Astrocyte (in vitro differentiated cells and primary cell): ENCODE measurements at regions not wholly inside any gene's neighbourhood (a gene's known extent, or its start where the extent isn't known, plus 50 kb on each side); places are given as distances from the start of the nearest gene placed in this dataset.

Source experiments
- DNase-seq: peaks from one replicate; pipeline ENCODE4 v3.0.0-alpha.2; 2010; ENCODE audit warnings: low read depth
- FAIRE-seq: peaks from 2 replicates; lab custom pipeline; 2011; peaks lifted over from hg19 to GRCh38; lab: Jason Lieb, UNC
- H2AFZ ChIP-seq: 2 replicates; pipeline ENCODE4 v1.6.0; 2012; ENCODE audit warnings: low read depth, low read length, inconsistent platforms
- H3K27ac ChIP-seq: 2 replicates; pipeline ENCODE4 v1.5.1; 2011; ENCODE audit warnings: low read depth, low read length, inconsistent platforms
- H3K27me3 ChIP-seq: 2 replicates; pipeline ENCODE4 v1.6.0; 2011; ENCODE audit warnings: low read length, inconsistent platforms; ENCODE audit not compliant: insufficient read depth
- H3K36me3 ChIP-seq: 2 replicates; pipeline ENCODE4 v1.5.1; 2011; ENCODE audit warnings: low read length, inconsistent platforms; ENCODE audit not compliant: insufficient read depth
- H3K4me1 ChIP-seq: 2 replicates; pipeline ENCODE4 v1.5.1; 2011; ENCODE audit warnings: low read length, inconsistent platforms; ENCODE audit not compliant: insufficient read depth
- H3K4me2 ChIP-seq: 2 replicates; pipeline ENCODE4 v1.6.0; 2012; ENCODE audit warnings: low read length, inconsistent platforms
- H3K4me3 ChIP-seq: 2 replicates; pipeline ENCODE4 v1.5.1; 2011; ENCODE audit warnings: low read depth, mild to moderate bottlenecking, low read length, inconsistent platforms; ENCODE audit not compliant: insufficient read depth
- H3K79me2 ChIP-seq: 2 replicates; pipeline ENCODE4 v1.6.0; 2012; ENCODE audit warnings: mild to moderate bottlenecking, low read length, inconsistent platforms; ENCODE audit not compliant: insufficient read depth
- H3K9ac ChIP-seq: 2 replicates; pipeline ENCODE4 v1.6.0; 2012; ENCODE audit warnings: mild to moderate bottlenecking, low read length, inconsistent platforms
- H3K9me3 ChIP-seq: 2 replicates; pipeline ENCODE4 v1.5.1; 2012; ENCODE audit warnings: low read depth, mild to moderate bottlenecking, low read length, inconsistent platforms; ENCODE audit not compliant: insufficient read depth
- H4K20me1 ChIP-seq: 2 replicates; pipeline ENCODE4 v1.6.0; 2012; ENCODE audit warnings: low read length, inconsistent platforms; ENCODE audit not compliant: insufficient read depth
- H3K27ac Mint-ChIP-seq: one replicate; pipeline ENCODE4 v1.8.0; 2021; ENCODE audit warnings: mild to moderate bottlenecking, mixed read lengths; ENCODE audit not compliant: unreplicated experiment
- H3K27me3 Mint-ChIP-seq: one replicate; pipeline ENCODE4 v1.8.0; 2021; ENCODE audit warnings: low read depth, mixed read lengths; ENCODE audit not compliant: unreplicated experiment
- H3K36me3 Mint-ChIP-seq: one replicate; pipeline ENCODE4 v1.8.0; 2021; ENCODE audit warnings: low read depth, mixed read lengths; ENCODE audit not compliant: unreplicated experiment
- H3K4me1 Mint-ChIP-seq: one replicate; pipeline ENCODE4 v1.8.0; 2021; ENCODE audit warnings: low read depth, mixed read lengths; ENCODE audit not compliant: unreplicated experiment
- H3K4me3 Mint-ChIP-seq: one replicate; pipeline ENCODE4 v1.8.0; 2021; ENCODE audit warnings: mild to moderate bottlenecking, moderate library complexity, mixed read lengths; ENCODE audit not compliant: unreplicated experiment
- H3K9me3 Mint-ChIP-seq: one replicate; pipeline ENCODE4 v1.8.0; 2021; ENCODE audit warnings: mild to moderate bottlenecking, mixed read lengths; ENCODE audit not compliant: unreplicated experiment
- EZH2 ChIP-seq: IDR thresholded peaks from 2 replicates; pipeline ENCODE4 v1.6.1; 2012; ENCODE audit warnings: mild to moderate bottlenecking, low read length, inconsistent platforms; ENCODE audit not compliant: insufficient read depth
- TF ChIP-seq, protein P1 (sequence below): IDR thresholded peaks from 2 replicates; pipeline ENCODE4 v1.5.1; 2011; ENCODE audit warnings: low read depth, mild to moderate bottlenecking, inconsistent platforms, low read length, moderate library complexity; ENCODE audit not compliant: insufficient read depth

DNA sequence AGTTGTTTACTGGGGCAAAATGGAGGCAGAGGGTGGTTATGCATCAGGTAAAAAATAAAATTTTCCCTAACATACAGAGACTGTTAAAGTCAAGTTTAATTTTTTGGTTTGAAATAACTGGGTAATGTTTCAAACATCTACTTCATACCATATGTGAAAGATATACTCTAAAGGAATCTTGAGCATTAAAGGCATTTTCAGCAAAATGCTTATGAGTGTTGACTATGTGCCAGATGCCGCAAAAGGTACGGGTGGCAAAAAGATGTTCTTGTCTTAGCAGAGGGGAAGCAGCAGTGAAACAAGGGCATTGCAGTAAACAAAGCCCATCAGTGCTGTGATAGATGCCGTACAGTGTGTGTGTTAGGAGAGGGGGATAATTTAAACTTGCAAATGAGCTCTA is 263.1 kb upstream of the ID2 start:
- no peak overlapping the region for H3K4me3 Mint-ChIP-seq
- H3K27ac Mint-ChIP-seq = no peak overlapping the region
- H3K27ac ChIP-seq = no peak overlapping the region
- H3K4me3 ChIP-seq = no peak overlapping the region
- no peak overlapping the region for H3K4me2 ChIP-seq
- DNase-seq = peak; percentile 15
- H3K36me3 Mint-ChIP-seq = no peaks in the 10 kb centered on the region
- no peaks in the 10 kb centered on the region for H4K20me1 ChIP-seq
- peaks cover 4% of the 10 kb centered on the region for H3K9me3 Mint-ChIP-seq
- H3K27me3 ChIP-seq = no peaks in the 10 kb centered on the region
- TF ChIP-seq, protein P1, sequence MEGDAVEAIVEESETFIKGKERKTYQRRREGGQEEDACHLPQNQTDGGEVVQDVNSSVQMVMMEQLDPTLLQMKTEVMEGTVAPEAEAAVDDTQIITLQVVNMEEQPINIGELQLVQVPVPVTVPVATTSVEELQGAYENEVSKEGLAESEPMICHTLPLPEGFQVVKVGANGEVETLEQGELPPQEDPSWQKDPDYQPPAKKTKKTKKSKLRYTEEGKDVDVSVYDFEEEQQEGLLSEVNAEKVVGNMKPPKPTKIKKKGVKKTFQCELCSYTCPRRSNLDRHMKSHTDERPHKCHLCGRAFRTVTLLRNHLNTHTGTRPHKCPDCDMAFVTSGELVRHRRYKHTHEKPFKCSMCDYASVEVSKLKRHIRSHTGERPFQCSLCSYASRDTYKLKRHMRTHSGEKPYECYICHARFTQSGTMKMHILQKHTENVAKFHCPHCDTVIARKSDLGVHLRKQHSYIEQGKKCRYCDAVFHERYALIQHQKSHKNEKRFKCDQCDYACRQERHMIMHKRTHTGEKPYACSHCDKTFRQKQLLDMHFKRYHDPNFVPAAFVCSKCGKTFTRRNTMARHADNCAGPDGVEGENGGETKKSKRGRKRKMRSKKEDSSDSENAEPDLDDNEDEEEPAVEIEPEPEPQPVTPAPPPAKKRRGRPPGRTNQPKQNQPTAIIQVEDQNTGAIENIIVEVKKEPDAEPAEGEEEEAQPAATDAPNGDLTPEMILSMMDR = no peak
- TF ChIP-seq EZH2 = no peak
- no peak overlapping the region for H3K9ac ChIP-seq
- FAIRE-seq = no peak
- no peaks in the 10 kb centered on the region for H3K4me1 Mint-ChIP-seq
- H3K36me3 ChIP-seq = no peaks in the 10 kb centered on the region
- no peaks in the 10 kb centered on the region for H3K79me2 ChIP-seq
- H3K9me3 ChIP-seq = no peaks in the 10 kb centered on the region
- H3K4me1 ChIP-seq = no peaks in the 10 kb centered on the region
- H2AFZ ChIP-seq = no peak overlapping the region
- peaks cover 18% of the 10 kb centered on the region for H3K27me3 Mint-ChIP-seq

DNA sequence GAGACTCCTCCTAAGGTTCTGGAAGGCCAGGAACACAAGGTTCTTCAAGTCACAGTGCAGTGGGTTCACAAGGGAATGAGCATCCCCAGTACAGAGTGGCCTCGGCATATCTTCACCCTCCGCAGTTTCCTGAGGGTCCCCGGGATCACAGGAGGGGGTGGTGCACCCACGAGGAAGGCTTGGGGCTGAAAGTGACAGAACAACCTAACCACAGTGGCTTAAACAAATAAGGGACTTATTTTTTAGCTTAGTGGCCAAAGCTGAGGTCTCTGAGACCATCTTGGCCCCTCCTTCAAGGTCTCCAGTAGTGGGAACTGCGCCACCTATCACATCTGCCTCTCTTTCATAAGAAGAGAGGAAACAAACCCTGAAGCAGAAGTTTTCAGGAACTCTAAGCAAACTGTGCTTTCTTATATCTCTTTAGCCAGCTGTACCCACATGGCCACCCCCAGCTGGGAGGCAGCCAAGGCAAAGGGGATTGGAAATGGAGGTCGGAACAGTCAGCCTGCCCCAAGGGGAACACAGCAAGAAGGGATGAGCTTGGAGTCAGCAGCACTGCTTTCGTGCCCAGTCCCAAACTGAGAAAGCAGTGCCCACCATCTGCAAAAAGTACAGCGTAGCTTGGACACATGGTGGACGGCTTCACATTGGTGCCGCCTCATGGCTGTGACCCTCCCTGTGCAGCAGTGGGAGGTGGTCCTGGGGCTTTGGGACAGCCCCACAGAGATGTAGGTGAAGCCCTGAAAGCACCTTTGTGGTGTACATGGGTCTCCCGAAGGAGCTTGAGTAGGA is 260.0 kb upstream of the ID2 start:
- Histone ChIP-seq H3K9me3 (no peaks in the 10 kb centered on the region), H3K4me2 (no peak overlapping the region), H3K9ac (no peak overlapping the region), H3K4me1 (no peaks in the 10 kb centered on the region), H3K79me2 (no peaks in the 10 kb centered on the region), H3K27ac (no peak overlapping the region), H3K27me3 (no peaks in the 10 kb centered on the region), H3K4me3 (no peak overlapping the region), H4K20me1 (no peaks in the 10 kb centered on the region), H2AFZ (no peak overlapping the region), H3K36me3 (no peaks in the 10 kb centered on the region)
- Mint-ChIP-seq H3K4me3 (no peak overlapping the region), H3K9me3 (peaks cover 4% of the 10 kb centered on the region), H3K4me1 (no peaks in the 10 kb centered on the region), H3K27ac (no peak overlapping the region), H3K27me3 (peaks cover 16% of the 10 kb centered on the region), H3K36me3 (peaks cover 2% of the 10 kb centered on the region)
- DNase-seq (no peak), FAIRE-seq (no peak)
- TF ChIP-seq, protein P1 = no peak
- TF ChIP-seq EZH2 = no peak

DNA sequence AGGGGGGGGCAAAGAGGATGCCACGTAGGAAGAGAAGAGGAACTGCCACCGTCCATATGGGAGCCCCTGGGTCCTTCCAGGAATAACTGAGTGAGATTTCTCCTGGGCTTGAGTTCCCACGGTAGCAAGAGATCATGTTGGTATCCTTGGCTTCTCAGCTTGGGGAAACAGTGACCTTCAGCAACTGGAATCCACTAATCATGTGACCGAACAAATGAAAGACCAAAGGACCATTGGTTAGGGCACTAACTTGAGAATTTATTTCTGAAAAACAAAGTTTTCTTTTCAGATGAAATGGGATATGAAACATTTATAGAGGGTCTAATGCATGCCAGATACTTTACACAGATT is 259.4 kb upstream of the ID2 start:
- Histone ChIP-seq H4K20me1 (no peaks in the 10 kb centered on the region), H3K27ac (no peak overlapping the region), H3K4me1 (no peaks in the 10 kb centered on the region), H3K9me3 (no peaks in the 10 kb centered on the region), H3K27me3 (no peaks in the 10 kb centered on the region), H3K36me3 (no peaks in the 10 kb centered on the region), H3K4me2 (no peak overlapping the region), H3K4me3 (no peak overlapping the region), H3K79me2 (no peaks in the 10 kb centered on the region), H2AFZ (no peak overlapping the region), H3K9ac (no peak overlapping the region)
- DNase-seq (no peak), FAIRE-seq (no peak)
- H3K27ac Mint-ChIP-seq = no peak overlapping the region
- no peaks in the 10 kb centered on the region for H3K4me1 Mint-ChIP-seq
- H3K4me3 Mint-ChIP-seq = no peak overlapping the region
- TF ChIP-seq EZH2 = no peak
- TF ChIP-seq, protein P1 = no peak
- H3K36me3 Mint-ChIP-seq = peaks cover 2% of the 10 kb centered on the region
- H3K9me3 Mint-ChIP-seq = peaks cover 4% of the 10 kb centered on the region
- H3K27me3 Mint-ChIP-seq = peaks cover 16% of the 10 kb centered on the region
